HEK293 (cell line): ENCODE measurements at regions not wholly inside any gene's neighbourhood (a gene's known extent, or its start where the extent isn't known, plus 50 kb on each side); places are given as distances from the start of the nearest gene placed in this dataset.

Experiments
- CTCF ChIA-PET: fragments of 350-600 bp; formaldehyde crosslinking; extraction: SDS; loops from one replicate; lab custom pipeline; 2021; ENCODE audit warnings: antibody characterized with exemption; lab: Yijun Ruan, JAX
- POLR2A ChIA-PET: fragments of 300-600 bp; formaldehyde crosslinking; extraction: SDS; loops from one replicate; lab custom pipeline; 2020; ENCODE audit warnings: antibody characterized with exemption, inconsistent platforms; lab: Yijun Ruan, JAX
- H3K27ac ChIP-seq: fragments of 200-500 bp; sonication (Bioruptor generic); 2 replicates; pipeline ENCODE4 v1.5.1; 2014; ENCODE audit warnings: low read depth, low read length, control low read depth, inconsistent platforms; ENCODE audit errors: extremely low read depth
- H3K36me3 ChIP-seq, 2 experiments: fragments of 200-500 bp in 1 of 2; sonication (Bioruptor generic) in 1 of 2; 1 replicate in 1 of 2; 2 replicates in 1 of 2; pipeline ENCODE4 v1.5.1; 2014 to 2017; ENCODE audit warnings: inconsistent platforms in 2 of 2, low read length in 2 of 2; ENCODE audit not compliant: control insufficient read depth in 2 of 2, insufficient read depth in 1 of 2
- H3K4me1 ChIP-seq: fragments of 200-500 bp; sonication (Bioruptor generic); 2 replicates; pipeline ENCODE4 v1.5.1; 2014; ENCODE audit warnings: mild to moderate bottlenecking, low read length, inconsistent platforms; ENCODE audit not compliant: control insufficient read depth, insufficient read depth
- H3K4me3 ChIP-seq: 2 replicates; pipeline ENCODE4 v1.5.1; 2011; ENCODE audit warnings: low read depth, mild to moderate bottlenecking, control low read depth, low read length, moderate library complexity
- H3K9me3 ChIP-seq: fragments of 200-500 bp; sonication (Bioruptor generic); 2 replicates; pipeline ENCODE4 v1.5.1; 2014; ENCODE audit warnings: low read depth, low read length, inconsistent platforms; ENCODE audit not compliant: control insufficient read depth, insufficient read depth
- ZNF335 ChIP-seq: fragments of 450-650 bp; formaldehyde crosslinking; conservative IDR thresholded peaks from 2 replicates; pipeline ENCODE4 v1.5.1; 2016; ENCODE audit warnings: missing biosample characterization, missing genetic modification characterization
- ZNF423 ChIP-seq: fragments of 450-650 bp; formaldehyde crosslinking; IDR thresholded peaks from 2 replicates; pipeline ENCODE4 v1.5.1; 2016; ENCODE audit warnings: missing biosample characterization, missing genetic modification characterization
- ZSCAN23 ChIP-seq: fragments of 450-650 bp; formaldehyde crosslinking; IDR thresholded peaks from 2 replicates; pipeline ENCODE4 v1.5.1; 2016; ENCODE audit warnings: missing biosample characterization, missing genetic modification characterization
- TF ChIP-seq, protein P1 (sequence below): fragments of 450-650 bp; formaldehyde crosslinking; IDR thresholded peaks from 2 replicates; pipeline ENCODE4 v1.5.1; 2016; ENCODE audit warnings: missing biosample characterization, missing genetic modification characterization
- TF ChIP-seq, protein P2 (sequence below): fragments of 450-650 bp; formaldehyde crosslinking; IDR thresholded peaks from 2 replicates; pipeline ENCODE4 v1.5.1; 2016; ENCODE audit warnings: missing biosample characterization, missing genetic modification characterization
- TF ChIP-seq, protein P3 (sequence below): fragments of 450-650 bp; formaldehyde crosslinking; IDR thresholded peaks from 2 replicates; pipeline ENCODE4 v1.5.1; 2016; ENCODE audit warnings: missing biosample characterization, missing genetic modification characterization
- TF ChIP-seq, protein P4 (sequence below): fragments of 450-650 bp; formaldehyde crosslinking; IDR thresholded peaks from 2 replicates; pipeline ENCODE4 v1.5.1; 2017; ENCODE audit warnings: missing biosample characterization, missing genetic modification characterization
- TF ChIP-seq, protein P5 (sequence below): fragments of 450-650 bp; formaldehyde crosslinking; IDR thresholded peaks from 2 replicates; pipeline ENCODE4 v1.5.1; 2016; ENCODE audit warnings: missing biosample characterization, missing genetic modification characterization
- TF ChIP-seq, protein P6 (sequence below): fragments of 450-650 bp; formaldehyde crosslinking; IDR thresholded peaks from 2 replicates; pipeline ENCODE4 v1.5.1; 2017; ENCODE audit warnings: missing biosample characterization, missing genetic modification characterization
- TF ChIP-seq, protein P7 (sequence below): fragments of 450-650 bp; formaldehyde crosslinking; optimal IDR thresholded peaks from 2 replicates; pipeline ENCODE3; 2016; ENCODE audit warnings: missing biosample characterization, mild to moderate bottlenecking, missing genetic modification characterization

DNA sequence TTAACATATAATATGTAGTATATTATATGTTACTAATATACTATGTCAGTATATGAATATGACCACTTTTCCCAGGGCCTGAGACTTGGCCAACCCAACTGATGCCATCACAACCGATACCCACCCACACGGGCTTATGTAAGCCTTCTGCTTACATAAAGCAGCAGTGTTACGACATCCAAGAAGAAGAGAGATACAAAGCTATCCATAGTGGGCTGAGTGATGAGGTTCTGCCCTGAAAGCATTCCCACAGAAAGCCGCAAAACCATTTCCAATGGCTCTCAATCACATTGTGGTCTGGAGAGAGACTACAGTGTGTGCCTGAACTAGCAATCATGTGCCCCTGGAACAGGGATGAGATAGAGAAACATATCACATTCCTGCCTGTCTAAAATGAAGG, 177.9 kb downstream of the PLOD2 start:
- H3K4me1 ChIP-seq: no peaks in the 10 kb centered on the region
- no peaks in the 10 kb centered on the region for H3K36me3 ChIP-seq
- ChIA-PET CTCF (no interaction called here), POLR2A (no interaction called here)
- no peak overlapping the region for H3K4me3 ChIP-seq
- TF ChIP-seq, protein P1, sequence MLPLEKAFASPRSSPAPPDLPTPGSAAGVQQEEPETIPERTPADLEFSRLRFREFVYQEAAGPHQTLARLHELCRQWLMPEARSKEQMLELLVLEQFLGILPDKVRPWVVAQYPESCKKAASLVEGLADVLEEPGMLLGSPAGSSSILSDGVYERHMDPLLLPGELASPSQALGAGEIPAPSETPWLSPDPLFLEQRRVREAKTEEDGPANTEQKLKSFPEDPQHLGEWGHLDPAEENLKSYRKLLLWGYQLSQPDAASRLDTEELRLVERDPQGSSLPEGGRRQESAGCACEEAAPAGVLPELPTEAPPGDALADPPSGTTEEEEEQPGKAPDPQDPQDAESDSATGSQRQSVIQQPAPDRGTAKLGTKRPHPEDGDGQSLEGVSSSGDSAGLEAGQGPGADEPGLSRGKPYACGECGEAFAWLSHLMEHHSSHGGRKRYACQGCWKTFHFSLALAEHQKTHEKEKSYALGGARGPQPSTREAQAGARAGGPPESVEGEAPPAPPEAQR (tag by site-specific recombination): no peak
- TF ChIP-seq ZNF335 (no peak), ZNF423 (tag by site-specific recombination) (no peak), ZSCAN23 (tag by site-specific recombination) (no peak)
- TF ChIP-seq, protein P2, sequence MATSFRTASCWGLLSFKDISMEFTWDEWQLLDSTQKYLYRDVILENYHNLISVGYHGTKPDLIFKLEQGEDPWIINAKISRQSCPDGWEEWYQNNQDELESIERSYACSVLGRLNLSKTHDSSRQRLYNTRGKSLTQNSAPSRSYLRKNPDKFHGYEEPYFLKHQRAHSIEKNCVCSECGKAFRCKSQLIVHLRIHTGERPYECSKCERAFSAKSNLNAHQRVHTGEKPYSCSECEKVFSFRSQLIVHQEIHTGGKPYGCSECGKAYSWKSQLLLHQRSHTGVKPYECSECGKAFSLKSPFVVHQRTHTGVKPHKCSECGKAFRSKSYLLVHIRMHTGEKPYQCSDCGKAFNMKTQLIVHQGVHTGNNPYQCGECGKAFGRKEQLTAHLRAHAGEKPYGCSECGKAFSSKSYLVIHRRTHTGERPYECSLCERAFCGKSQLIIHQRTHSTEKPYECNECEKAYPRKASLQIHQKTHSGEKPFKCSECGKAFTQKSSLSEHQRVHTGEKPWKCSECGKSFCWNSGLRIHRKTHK (tag by site-specific recombination): no peak
- TF ChIP-seq, protein P3, sequence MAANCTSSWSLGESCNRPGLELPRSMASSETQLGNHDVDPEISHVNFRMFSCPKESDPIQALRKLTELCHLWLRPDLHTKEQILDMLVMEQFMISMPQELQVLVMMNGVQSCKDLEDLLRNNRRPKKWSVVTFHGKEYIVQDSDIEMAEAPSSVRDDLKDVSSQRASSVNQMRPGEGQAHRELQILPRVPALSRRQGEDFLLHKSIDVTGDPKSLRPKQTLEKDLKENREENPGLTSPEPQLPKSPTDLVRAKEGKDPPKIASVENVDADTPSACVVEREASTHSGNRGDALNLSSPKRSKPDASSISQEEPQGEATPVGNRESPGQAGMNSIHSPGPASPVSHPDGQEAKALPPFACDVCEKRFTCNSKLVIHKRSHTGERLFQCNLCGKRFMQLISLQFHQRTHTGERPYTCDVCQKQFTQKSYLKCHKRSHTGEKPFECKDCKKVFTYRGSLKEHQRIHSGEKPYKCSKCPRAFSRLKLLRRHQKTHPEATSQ (tag by site-specific recombination): no peak
- TF ChIP-seq, protein P4, sequence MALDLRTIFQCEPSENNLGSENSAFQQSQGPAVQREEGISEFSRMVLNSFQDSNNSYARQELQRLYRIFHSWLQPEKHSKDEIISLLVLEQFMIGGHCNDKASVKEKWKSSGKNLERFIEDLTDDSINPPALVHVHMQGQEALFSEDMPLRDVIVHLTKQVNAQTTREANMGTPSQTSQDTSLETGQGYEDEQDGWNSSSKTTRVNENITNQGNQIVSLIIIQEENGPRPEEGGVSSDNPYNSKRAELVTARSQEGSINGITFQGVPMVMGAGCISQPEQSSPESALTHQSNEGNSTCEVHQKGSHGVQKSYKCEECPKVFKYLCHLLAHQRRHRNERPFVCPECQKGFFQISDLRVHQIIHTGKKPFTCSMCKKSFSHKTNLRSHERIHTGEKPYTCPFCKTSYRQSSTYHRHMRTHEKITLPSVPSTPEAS (tag by site-specific recombination): no peak
- TF ChIP-seq, protein P5, sequence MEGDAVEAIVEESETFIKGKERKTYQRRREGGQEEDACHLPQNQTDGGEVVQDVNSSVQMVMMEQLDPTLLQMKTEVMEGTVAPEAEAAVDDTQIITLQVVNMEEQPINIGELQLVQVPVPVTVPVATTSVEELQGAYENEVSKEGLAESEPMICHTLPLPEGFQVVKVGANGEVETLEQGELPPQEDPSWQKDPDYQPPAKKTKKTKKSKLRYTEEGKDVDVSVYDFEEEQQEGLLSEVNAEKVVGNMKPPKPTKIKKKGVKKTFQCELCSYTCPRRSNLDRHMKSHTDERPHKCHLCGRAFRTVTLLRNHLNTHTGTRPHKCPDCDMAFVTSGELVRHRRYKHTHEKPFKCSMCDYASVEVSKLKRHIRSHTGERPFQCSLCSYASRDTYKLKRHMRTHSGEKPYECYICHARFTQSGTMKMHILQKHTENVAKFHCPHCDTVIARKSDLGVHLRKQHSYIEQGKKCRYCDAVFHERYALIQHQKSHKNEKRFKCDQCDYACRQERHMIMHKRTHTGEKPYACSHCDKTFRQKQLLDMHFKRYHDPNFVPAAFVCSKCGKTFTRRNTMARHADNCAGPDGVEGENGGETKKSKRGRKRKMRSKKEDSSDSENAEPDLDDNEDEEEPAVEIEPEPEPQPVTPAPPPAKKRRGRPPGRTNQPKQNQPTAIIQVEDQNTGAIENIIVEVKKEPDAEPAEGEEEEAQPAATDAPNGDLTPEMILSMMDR (tag by site-specific recombination): no peak
- TF ChIP-seq, protein P6, sequence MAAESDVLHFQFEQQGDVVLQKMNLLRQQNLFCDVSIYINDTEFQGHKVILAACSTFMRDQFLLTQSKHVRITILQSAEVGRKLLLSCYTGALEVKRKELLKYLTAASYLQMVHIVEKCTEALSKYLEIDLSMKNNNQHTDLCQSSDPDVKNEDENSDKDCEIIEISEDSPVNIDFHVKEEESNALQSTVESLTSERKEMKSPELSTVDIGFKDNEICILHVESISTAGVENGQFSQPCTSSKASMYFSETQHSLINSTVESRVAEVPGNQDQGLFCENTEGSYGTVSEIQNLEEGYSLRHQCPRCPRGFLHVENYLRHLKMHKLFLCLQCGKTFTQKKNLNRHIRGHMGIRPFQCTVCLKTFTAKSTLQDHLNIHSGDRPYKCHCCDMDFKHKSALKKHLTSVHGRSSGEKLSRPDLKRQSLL (tag by site-specific recombination): no peak
- TF ChIP-seq, protein P7, sequence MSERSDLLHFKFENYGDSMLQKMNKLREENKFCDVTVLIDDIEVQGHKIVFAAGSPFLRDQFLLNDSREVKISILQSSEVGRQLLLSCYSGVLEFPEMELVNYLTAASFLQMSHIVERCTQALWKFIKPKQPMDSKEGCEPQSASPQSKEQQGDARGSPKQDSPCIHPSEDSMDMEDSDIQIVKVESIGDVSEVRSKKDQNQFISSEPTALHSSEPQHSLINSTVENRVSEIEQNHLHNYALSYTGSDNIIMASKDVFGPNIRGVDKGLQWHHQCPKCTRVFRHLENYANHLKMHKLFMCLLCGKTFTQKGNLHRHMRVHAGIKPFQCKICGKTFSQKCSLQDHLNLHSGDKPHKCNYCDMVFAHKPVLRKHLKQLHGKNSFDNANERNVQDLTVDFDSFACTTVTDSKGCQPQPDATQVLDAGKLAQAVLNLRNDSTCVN: no peak
- no peak overlapping the region for H3K27ac ChIP-seq
- no peaks in the 10 kb centered on the region for H3K9me3 ChIP-seq
